Aorta (tissue), 5 donors: ENCODE measurements at regions not wholly inside any gene's neighbourhood (a gene's known extent, or its start where the extent isn't known, plus 50 kb on each side); places are given as distances from the start of the nearest gene placed in this dataset.

Experiments
- ATAC-seq: fragments of 200-7000 bp; cut with Tn5 transposase; one replicate; pipeline ENCODE4 v1.9.1; 2022; ENCODE audit warnings: moderate library complexity; ENCODE audit not compliant: low FRiP score
- DNase-seq, 2 donors: peaks; one replicate each; pipeline ENCODE4 v3.0.0-alpha.2; 2020
- H3K27ac ChIP-seq, 2 donors: one replicate each; pipeline ENCODE4 v1.5.1; 2013; ENCODE audit warnings: low read length in 2 of 2, mild to moderate bottlenecking in 2 of 2, moderate library complexity in 2 of 2, control low read depth in 1 of 2, inconsistent platforms in 1 of 2, low read depth in 1 of 2
- H3K27me3 ChIP-seq, 2 donors: one replicate each; pipeline ENCODE4 v1.6.1; 2013; ENCODE audit warnings: control low read depth in 1 of 2, low read length in 1 of 2, mild to moderate bottlenecking in 1 of 2, moderate library complexity in 1 of 2; ENCODE audit not compliant: insufficient read depth in 2 of 2, control insufficient read depth in 1 of 2
- H3K36me3 ChIP-seq, 2 donors: one replicate each; pipeline ENCODE4 v1.6.1; 2013; ENCODE audit warnings: control low read depth in 1 of 2, low read length in 1 of 2, mild to moderate bottlenecking in 1 of 2; ENCODE audit not compliant: insufficient read depth in 2 of 2, control insufficient read depth in 1 of 2
- H3K4me1 ChIP-seq, 2 donors: one replicate each; pipeline ENCODE4 v1.6.1; 2013; ENCODE audit warnings: low read length in 2 of 2, control low read depth in 1 of 2, mild to moderate bottlenecking in 1 of 2, moderate library complexity in 1 of 2; ENCODE audit not compliant: insufficient read depth in 2 of 2, control insufficient read depth in 1 of 2
- H3K4me3 ChIP-seq, 2 donors: one replicate each; pipeline ENCODE4 v1.5.1; 2013; ENCODE audit warnings: low read length in 2 of 2, control low read depth in 1 of 2, mild to moderate bottlenecking in 1 of 2
- H3K9me3 ChIP-seq: one replicate; pipeline ENCODE4 v1.6.1; 2013; ENCODE audit warnings: mild to moderate bottlenecking, low read length; ENCODE audit not compliant: control insufficient read depth
- WGBS, 2 donors: extraction: QIAGEN DNeasy Blood & Tissue Kit; methylation state at CpG; one replicate each; pipeline ENCODE4 v1.1.7; 2013; 5-methylcytosine and 5-hydroxymethylcytosine counted together
- intact Hi-C, 2 donors: fragments of 100-400 bp; cut with DNase I; formaldehyde crosslinking; loops; one replicate each; pipeline versions ENCODE4 v1.14.2 to v1.15.0; 2022
- donor health status: healthy with polysubstance abuse.
- donor health status: Bipolar disorder and iron deficiency.
- donor health status: DM: no; HTN: no; CAD: no.
- donor health status: DM: no; HTN: no; CAD: no.
- donor health status: DM: yes; HTN: yes; CAD: no.

GRCh38 chr12:97797473-97797872 lies 334.9 kb downstream of the RMST start:
- ATAC-seq (no peak), DNase-seq (no peak)
- no peak overlapping the region for H3K27ac ChIP-seq
- no peaks in the 10 kb centered on the region for H3K36me3 ChIP-seq
- no peaks in the 10 kb centered on the region for H3K4me1 ChIP-seq
- intact Hi-C loops, result no loop called here
- peaks cover 2% of the 10 kb centered on the region for H3K9me3 ChIP-seq
- no peaks in the 10 kb centered on the region for H3K27me3 ChIP-seq
- WGBS, 2 donors, result 62 to 66% methylated on average over 3 of the region's 3 CpGs
- no peak overlapping the region for H3K4me3 ChIP-seq

- Histone ChIP-seq H3K27me3 (no peaks in the 10 kb centered on the region), H3K4me3 (no peak overlapping the region), H3K4me1 (no peaks in the 10 kb centered on the region), H3K36me3 (no peaks in the 10 kb centered on the region), H3K9me3 (no peaks in the 10 kb centered on the region), H3K27ac (no peak overlapping the region)
- intact Hi-C loops, result no loop called here
- no peak for DNase-seq
- WGBS, 2 donors, result 88 to 91% methylated on average over 3 of the region's 3 CpGs
- no peak for ATAC-seq
These were observed 338.0 kb downstream of the RMST start for GRCh38 chr12:97800561-97800960.

GRCh38 chr12:97801471-97802059 lies 339.0 kb downstream of the RMST start:
- Histone ChIP-seq H3K9me3 (no peaks in the 10 kb centered on the region), H3K4me1 (no peaks in the 10 kb centered on the region), H3K4me3 (no peak overlapping the region), H3K36me3 (no peaks in the 10 kb centered on the region), H3K27ac (no peak overlapping the region), H3K27me3 (no peaks in the 10 kb centered on the region)
- DNase-seq (no peak), ATAC-seq (no peak)
- intact Hi-C loops, result no loop called here
- WGBS, 2 donors, result 88 to 91% methylated on average over 5 of the region's 5 CpGs

- no peak overlapping the region for H3K27ac ChIP-seq
- intact Hi-C loops, result no loop called here
- DNase-seq (no peak), ATAC-seq (no peak)
- 67 to 72% methylated on average over 8 of the region's 8 CpGs for WGBS, 2 donors
- no peaks in the 10 kb centered on the region for H3K27me3 ChIP-seq
- H3K9me3 ChIP-seq, result no peaks in the 10 kb centered on the region
- no peaks in the 10 kb centered on the region for H3K4me1 ChIP-seq
- no peak overlapping the region for H3K4me3 ChIP-seq
- no peaks in the 10 kb centered on the region for H3K36me3 ChIP-seq
These were observed 342.5 kb downstream of the RMST start for GRCh38 chr12:97805146-97805545.

- Histone ChIP-seq H3K36me3 (no peaks in the 10 kb centered on the region), H3K27me3 (peaks cover 0 to 1% of the 10 kb centered on the region in 2 donors), H3K27ac (no peak overlapping the region), H3K4me3 (no peak overlapping the region), H3K9me3 (no peaks in the 10 kb centered on the region), H3K4me1 (no peaks in the 10 kb centered on the region)
- 57 to 68% methylated on average over 2 of the region's 2 CpGs for WGBS, 2 donors
- intact Hi-C loops, result no loop called here
- no peak for DNase-seq
- no peak for ATAC-seq
These were observed 350.7 kb downstream of the RMST start for GRCh38 chr12:97813301-97813700.

- H3K36me3 ChIP-seq, result no peaks in the 10 kb centered on the region
- ATAC-seq (no peak), DNase-seq (no peak)
- no peak overlapping the region for H3K27ac ChIP-seq
- H3K9me3 ChIP-seq, result no peaks in the 10 kb centered on the region
- 86 to 91% methylated on average over 4 of the region's 4 CpGs for WGBS, 2 donors
- intact Hi-C loops, result no loop called here
- H3K27me3 ChIP-seq, result no peaks in the 10 kb centered on the region
- no peaks in the 10 kb centered on the region for H3K4me1 ChIP-seq
- H3K4me3 ChIP-seq, result no peak overlapping the region
These were observed 359.2 kb downstream of the RMST start for GRCh38 chr12:97821806-97822205.

- intact Hi-C loops, result no loop called here
- no peak for ATAC-seq
- 77 to 84% methylated on average over 4 of the region's 4 CpGs for WGBS, 2 donors
These were observed 372.9 kb downstream of the RMST start for GRCh38 chr12:97835541-97835940.

GRCh38 chr12:97837401-97837800 lies 374.8 kb downstream of the RMST start:
- intact Hi-C loops, result no loop called here
- DNase-seq (no peak), ATAC-seq (peak; percentile 62)
- H3K27me3 ChIP-seq, result no peaks in the 10 kb centered on the region
- H3K36me3 ChIP-seq, result no peaks in the 10 kb centered on the region
- no peaks in the 10 kb centered on the region for H3K4me1 ChIP-seq
- no peaks in the 10 kb centered on the region for H3K9me3 ChIP-seq
- no peak overlapping the region for H3K4me3 ChIP-seq
- no peak overlapping the region for H3K27ac ChIP-seq

More at GRCh38 chr12:97835541-97835940, 372.9 kb downstream of the RMST start:
- no peaks in the 10 kb centered on the region for H3K27me3 ChIP-seq
- no peaks in the 10 kb centered on the region for H3K36me3 ChIP-seq
- H3K4me3 ChIP-seq, result no peak overlapping the region
- no peak overlapping the region for H3K27ac ChIP-seq
- H3K4me1 ChIP-seq, result no peaks in the 10 kb centered on the region
- no peak for DNase-seq
- no peaks in the 10 kb centered on the region for H3K9me3 ChIP-seq

- H3K4me3 ChIP-seq, result no peak overlapping the region
- intact Hi-C loops, result no loop called here
- 62 to 96% methylated on average over 2 of the region's 2 CpGs for WGBS, 2 donors
- H3K36me3 ChIP-seq, result no peaks in the 10 kb centered on the region
- no peak for ATAC-seq
- no peak overlapping the region for H3K27ac ChIP-seq
- no peaks in the 10 kb centered on the region for H3K9me3 ChIP-seq
- H3K4me1 ChIP-seq, result no peaks in the 10 kb centered on the region
- no peak for DNase-seq
- no peaks in the 10 kb centered on the region for H3K27me3 ChIP-seq
These were observed 385.4 kb downstream of the RMST start for GRCh38 chr12:97848051-97848450.
